Limb (tissue), 2 donors: ENCODE measurements at regions not wholly inside any gene's neighbourhood (a gene's known extent, or its start where the extent isn't known, plus 50 kb on each side); places are given as distances from the start of the nearest gene placed in this dataset.

ENCODE experiments used
- DNase-seq, 2 donors: peaks; one replicate each; pipeline ENCODE4 v3.0.0-alpha.2; 2016; ENCODE audit errors: extremely low spot score in 2 of 2

- no peak for DNase-seq
Observed at GRCh38 chr10:125343983-125344382, 183.6 kb upstream of the CTBP2 start.

- no peak for DNase-seq
Observed at GRCh38 chr10:125343118-125343925, 183.0 kb upstream of the CTBP2 start.

GRCh38 chr10:125341611-125342010 lies 181.2 kb upstream of the CTBP2 start:
- DNase-seq: no peak

- no peak for DNase-seq
Observed at GRCh38 chr10:125340903-125341302, 180.5 kb upstream of the CTBP2 start.

- DNase-seq: no peak
Observed at GRCh38 chr10:125337510-125337909, 177.1 kb upstream of the CTBP2 start.

GRCh38 chr10:125334545-125334944 lies 174.2 kb upstream of the CTBP2 start:
- DNase-seq: no peak

- DNase-seq: no peak
Observed at GRCh38 chr10:125333769-125334168, 173.4 kb upstream of the CTBP2 start.

GRCh38 chr10:125333209-125333591 lies 172.8 kb upstream of the CTBP2 start:
- no peak for DNase-seq

- DNase-seq: no peak
Observed at GRCh38 chr10:125332548-125333208, 172.3 kb upstream of the CTBP2 start.

- DNase-seq: no peak
Observed at GRCh38 chr10:125331056-125331455, 170.7 kb upstream of the CTBP2 start.

GRCh38 chr10:125329056-125329455 lies 168.7 kb upstream of the CTBP2 start:
- DNase-seq: no peak

- no peak for DNase-seq
Observed at GRCh38 chr10:125325326-125325725, 165.0 kb upstream of the CTBP2 start.

- DNase-seq: no peak
Observed at GRCh38 chr10:125316436-125316835, 156.1 kb upstream of the CTBP2 start.

- no peak for DNase-seq
Observed at GRCh38 chr10:125300937-125301336, 140.6 kb upstream of the CTBP2 start.

GRCh38 chr10:125299461-125299860 lies 139.1 kb upstream of the CTBP2 start:
- no peak for DNase-seq

- no peak for DNase-seq
Observed at GRCh38 chr10:125296598-125296997, 136.2 kb upstream of the CTBP2 start.

- no peak for DNase-seq
Observed at GRCh38 chr10:125294109-125294508, 133.7 kb upstream of the CTBP2 start.

GRCh38 chr10:125291836-125292235 lies 131.5 kb upstream of the CTBP2 start:
- DNase-seq: no peak

- no peak for DNase-seq
Observed at GRCh38 chr10:125289461-125289860, 129.1 kb upstream of the CTBP2 start.

- DNase-seq: no peak
Observed at GRCh38 chr10:125284875-125285597, 124.7 kb upstream of the CTBP2 start.

- no peak for DNase-seq
Observed at GRCh38 chr10:125283836-125284614, 123.7 kb upstream of the CTBP2 start.
